HG02884 (cell line): ENCODE measurements at regions not wholly inside any gene's neighbourhood (a gene's known extent, or its start where the extent isn't known, plus 50 kb on each side); places are given as distances from the start of the nearest gene placed in this dataset.

Source experiments
- ATAC-seq: cut with Tn5 transposase; IDR thresholded peaks from one replicate; pipeline ENCODE4 v1.9.1; 2021; ENCODE audit warnings: mild to moderate bottlenecking, moderate library complexity; ENCODE audit not compliant: unreplicated experiment

DNA sequence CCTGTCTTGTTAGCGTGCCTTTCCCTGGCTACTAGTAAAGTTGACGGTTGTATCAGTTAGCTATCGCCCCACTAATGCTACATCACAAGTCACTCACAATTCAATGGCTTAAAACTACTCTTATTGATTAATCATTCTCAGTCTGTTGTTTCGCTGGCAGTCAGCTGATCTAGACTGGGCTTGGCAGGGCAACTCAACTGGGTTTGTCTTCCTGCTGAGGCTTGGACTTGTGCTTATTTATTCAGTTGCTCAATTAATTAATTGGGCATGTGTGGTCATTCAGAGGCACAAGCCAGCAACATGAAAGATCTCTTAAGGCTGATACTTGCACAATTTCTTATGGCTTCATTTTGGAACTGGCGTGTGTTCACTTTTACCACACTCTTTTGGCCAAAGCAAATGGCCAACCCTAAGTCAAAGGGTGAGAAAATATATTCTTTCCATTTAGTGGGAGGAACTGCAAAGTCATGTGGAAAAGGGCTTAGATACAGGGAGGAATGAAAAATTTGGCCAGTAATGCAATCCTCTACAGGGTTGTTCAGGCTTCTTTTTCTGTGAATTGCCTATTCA is 333.5 kb downstream of the GPR37 start:
- ATAC-seq = no peak

DNA sequence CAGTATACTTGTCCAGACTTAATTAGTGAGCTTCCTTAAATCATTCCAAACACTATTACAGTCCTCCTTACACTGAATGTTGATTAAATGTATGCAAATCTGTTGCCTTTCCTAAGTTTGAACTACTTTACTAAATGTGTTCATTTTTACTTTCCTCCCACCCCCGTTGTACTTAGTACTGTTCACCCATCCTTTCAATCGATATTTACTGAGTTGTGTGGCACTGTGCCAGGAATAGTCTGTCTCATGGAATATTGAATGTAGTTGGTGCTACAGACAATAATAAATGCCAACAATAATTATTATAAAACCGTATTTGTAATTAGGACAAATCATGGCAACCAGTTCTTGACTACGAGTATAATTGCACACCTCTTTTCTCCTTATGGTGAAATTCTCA is 335.7 kb downstream of the GPR37 start:
- ATAC-seq = no peak

DNA sequence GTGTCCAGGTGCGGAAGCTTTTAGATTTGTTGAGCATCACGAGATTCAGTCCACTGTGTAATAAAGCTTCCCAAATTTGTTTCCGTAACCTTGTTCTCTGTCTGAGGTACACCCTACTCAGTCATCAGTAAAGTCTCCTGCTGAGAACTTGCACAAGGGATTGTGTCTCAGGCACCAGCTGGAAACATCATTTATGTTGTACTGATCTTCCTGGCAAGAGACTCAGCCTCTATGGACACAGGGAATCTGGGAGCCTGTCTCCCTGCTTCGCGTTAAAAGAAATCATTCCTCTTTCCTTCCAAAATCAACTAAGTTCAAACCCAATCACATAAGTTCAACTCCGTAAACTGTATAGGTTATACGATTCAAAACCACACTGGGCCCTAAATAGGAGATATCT is 336.8 kb downstream of the GPR37 start:
- no peak for ATAC-seq

DNA sequence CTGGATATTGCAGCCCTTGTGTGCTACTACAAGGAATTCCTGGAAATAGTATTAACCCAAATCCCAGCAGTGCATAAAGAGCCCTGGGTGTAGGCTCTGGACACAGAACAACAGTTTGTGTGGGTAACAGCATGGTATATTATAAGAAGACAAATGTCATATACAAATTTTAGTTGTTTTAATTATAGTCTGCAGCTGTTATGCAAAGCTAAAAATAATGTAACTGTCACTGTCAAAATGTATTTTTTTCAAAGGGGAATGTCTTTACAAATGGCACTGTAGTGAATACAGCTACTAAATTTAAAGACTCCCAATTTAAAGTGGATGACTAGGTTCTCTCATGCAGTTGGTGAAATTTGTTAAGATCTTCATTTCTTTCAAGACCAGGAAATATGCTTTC is 339.0 kb downstream of the GPR37 start:
- ATAC-seq = no peak

DNA sequence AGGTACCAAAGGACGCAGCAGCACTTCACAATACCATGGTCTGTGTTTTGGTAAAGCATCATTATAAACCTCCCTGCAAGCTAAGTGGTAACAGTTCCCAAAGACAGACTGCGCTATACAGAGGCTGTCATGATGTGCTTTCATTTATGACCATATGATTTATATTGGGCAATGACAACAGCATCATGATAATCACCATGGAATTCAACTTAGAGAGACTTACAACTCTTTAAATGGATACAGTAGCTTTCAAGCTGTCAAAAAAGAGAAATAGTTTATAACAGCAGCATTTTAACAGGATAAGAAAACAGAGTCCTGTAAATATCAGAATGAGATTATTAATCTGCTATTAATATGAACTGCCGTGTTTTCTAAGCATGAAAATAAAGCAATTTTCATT is 341.7 kb downstream of the GPR37 start:
- ATAC-seq = no peak

DNA sequence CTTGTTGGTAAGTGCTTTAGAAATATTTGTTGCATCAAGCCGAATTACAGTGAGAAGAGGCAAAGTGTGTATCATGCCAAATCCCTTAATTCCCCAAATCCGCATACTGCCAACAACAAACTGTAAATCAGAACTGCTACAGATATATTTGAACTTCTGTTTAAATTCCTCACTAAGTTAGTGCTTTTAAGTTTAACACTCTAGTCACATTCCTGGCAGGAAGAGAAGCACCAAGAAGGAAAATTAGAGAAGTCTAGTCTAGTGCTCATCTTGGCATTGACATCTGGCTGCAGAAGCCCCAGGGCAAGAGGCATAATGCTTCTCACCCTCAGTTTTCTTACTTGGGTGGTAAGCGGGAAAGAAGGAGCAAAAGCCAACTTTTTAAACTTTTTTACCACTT is 343.5 kb downstream of the GPR37 start:
- no peak for ATAC-seq

DNA sequence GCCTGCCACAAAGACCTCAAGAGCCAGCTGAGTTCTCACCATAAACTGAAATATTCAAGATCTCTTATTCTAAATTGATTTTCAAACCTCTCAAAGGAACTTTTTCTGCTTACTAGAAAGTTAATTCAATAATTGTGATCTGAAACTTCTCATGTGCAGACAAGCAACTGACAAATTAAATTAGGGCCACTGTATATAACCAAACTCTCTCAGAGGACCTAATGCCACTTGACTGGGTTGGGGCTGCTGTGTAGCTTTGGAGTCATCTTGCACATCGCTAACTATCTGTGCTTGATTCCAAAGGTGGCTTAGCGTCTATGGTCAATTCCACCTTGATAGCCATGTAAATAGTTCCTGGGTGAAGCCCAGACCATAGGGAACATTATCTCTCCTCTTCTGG is 345.2 kb downstream of the GPR37 start:
- no peak for ATAC-seq

DNA sequence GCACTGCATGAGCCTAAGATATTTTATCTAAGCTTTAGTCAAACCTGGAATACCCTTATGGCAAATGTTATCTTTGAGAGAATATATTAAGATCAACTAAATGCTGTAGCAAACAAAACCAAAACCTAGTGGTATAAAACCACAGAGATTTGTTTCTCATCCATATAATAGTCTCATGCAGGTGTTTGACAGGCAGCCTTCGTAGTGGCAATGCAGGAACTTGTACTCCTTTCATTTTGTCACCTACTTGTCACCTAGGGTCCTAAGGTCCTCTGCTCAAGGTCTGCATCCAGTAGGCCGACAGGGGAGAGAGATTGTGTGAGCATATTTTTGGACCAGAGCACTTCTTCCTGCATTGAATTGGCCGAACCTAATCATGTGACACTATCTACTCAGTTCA is 352.6 kb downstream of the GPR37 start:
- no peak for ATAC-seq

DNA sequence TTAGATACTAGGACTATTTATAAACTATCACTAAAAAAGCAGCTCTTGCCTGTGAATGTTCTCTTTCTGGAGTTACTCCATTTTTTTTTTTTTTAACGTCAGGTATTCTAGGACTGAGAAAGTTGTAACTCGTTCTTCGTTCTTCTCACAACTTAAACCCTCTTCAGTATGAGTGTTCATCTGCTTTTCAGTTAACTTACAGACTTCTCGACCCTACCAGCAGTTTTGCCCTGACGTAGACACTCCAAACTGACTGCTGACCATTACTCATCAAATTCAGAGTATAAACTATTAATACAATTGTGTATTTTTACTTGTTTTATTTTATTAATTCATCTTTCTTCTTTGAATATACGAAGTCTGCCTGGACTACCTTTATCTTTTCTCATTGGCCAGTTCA is 353.1 kb downstream of the GPR37 start:
- ATAC-seq = no peak

DNA sequence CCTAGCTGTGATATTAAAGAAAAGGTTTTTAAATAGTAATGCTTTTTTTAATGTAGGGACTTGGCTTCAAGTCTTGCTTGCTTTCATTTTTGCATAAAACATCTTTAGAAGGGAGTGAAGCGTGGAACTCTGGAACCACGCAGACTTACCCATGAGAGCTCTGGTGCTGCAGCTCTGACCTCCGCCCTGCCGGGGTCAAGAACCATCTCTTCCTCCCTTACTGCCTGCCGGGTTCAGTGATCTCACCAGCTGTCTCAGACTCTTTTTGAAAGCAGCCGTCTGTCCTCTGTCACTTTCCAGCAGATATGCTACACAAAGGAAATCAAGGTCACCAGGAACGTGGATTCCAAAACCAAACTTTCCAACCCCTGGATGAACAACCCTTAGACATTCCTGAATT is 353.8 kb downstream of the GPR37 start:
- ATAC-seq = no peak

DNA sequence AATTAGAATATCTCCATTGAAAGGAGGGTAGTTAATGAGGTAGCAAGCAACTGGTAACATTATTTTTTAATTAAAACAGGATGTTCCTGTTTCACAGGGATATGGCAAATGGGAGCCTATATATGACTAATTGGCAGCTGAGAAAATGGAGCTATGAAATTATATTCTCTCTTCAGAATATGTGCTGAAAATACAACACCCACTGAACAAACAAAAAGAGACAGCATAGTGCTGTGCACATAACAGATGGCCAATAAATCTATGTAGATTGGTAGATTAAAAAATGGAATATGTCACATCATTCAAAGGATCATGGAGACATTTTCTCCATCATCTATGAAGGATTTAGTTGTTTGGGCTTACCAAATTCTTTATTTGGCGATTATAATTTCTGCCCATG is 362.0 kb downstream of the GPR37 start:
- ATAC-seq = no peak

DNA sequence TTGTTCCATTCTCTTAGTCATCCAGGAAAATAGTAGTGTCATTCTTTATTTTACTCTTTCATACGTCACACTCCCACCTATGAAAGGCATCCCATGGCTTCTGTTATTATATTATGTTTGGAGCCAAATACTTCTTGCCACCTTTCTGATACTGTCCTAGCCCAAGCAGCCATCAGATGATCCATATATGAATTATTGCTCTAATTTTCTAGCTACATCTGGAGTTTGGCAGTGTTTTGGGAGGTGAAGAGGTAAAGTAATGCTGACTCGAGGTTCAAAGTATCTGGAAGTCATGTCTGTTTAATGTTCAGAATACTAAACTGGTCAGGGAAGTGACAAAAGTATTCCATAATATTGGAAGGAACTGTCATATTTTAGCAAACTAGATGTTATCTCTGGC is 362.5 kb downstream of the GPR37 start:
- no peak for ATAC-seq

DNA sequence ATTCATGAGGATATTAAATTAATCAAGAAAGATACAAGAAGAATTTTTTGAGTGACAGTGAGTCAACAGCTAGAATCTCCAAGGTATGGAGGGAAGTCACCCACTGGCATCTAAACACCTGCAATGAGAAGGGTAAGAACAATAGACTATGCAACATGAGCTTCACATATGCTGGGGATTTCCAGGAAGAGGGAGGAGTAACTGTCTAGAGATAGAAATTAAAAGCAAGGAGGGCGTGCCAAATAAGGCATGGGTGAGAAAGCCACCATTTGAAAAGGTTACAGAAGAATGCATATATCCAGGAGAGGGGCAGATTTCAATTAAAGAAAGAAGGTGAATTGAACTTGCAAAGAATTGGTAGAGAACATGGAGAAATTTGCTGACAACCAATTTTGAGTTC is 365.7 kb downstream of the GPR37 start:
- ATAC-seq = no peak

DNA sequence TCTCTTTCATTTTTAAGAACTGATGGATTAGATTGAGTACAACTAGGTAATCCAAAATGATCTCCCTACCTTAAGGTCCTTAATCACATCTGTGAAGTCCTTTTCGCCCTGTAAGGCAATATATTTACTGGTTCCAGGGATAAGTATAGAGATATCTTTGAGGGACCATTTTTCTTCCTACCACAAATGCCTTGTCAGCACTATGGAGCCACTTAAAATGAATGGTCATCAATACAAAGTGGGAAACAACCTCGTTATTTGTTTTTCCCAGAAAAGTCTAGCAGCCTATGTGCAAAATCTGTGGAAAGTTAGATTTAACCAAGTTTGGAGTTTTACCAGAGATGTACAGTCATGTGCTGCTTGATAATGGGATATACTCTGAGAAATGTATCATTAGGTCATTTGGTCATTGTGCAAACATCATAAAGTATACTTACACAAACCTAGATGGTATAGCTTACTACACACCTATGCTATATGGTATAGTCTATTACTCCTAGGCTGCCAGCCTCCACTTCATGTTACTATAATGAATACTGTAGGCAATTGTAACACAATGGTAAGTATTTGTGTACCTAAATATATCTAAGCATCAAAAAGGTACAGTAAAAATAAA is 366.2 kb upstream of the TMEM229A start:
- ATAC-seq = no peak

DNA sequence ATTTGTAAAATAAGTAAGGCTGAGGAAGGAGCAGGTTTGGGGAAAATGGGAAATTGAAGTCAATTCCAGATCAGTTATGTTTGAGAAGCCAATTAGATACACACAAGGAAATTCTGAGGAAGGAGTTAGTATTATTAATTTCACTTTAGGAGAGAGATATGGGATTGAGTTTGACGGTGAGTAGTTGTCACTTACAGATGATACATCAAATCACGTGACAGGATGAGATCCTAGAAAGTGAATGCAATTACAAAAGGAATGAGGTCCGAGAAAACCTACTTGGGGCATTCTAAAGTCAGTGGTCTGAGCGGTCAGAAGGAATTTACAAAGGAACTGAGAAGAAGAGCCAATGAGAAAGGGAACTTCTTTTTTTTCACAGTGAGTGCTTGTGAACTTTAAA is 364.3 kb upstream of the TMEM229A start:
- ATAC-seq = no peak

DNA sequence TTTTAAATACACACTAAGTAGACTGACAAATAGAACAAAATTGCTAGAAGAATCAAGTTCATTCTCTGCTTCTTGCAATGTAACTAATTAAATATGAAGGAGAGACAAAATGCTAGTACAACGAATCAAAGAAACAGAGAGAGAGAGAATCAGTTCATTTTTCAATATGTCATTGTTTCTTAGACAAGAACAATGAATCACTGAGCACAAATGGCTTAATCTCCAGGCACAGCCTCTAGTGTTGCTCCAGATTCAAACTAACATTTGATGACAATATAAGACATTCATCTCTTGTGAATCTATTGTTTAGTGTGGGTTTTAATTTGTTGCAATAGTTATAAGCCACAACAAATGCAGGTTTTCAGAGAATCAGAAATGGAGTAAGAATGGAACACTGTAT is 357.4 kb upstream of the TMEM229A start:
- ATAC-seq = no peak

DNA sequence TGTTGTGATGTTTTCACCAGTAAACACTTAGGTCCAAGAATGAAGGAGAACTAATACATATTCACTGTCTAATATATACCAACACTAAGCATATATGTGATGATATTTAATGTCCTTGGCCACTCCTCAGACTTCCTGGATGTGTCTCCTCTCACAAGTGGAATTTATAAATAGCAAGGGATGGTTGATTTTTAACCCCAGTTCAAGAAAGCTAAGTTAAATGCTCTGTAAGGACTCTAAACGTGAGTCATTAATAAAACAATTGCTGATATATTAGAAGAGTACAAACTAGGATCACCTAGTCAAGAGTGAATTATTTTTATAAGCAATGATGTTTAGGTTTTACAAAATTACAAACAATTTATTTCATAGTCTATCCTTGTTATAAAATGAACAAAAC is 355.9 kb upstream of the TMEM229A start:
- no peak for ATAC-seq

DNA sequence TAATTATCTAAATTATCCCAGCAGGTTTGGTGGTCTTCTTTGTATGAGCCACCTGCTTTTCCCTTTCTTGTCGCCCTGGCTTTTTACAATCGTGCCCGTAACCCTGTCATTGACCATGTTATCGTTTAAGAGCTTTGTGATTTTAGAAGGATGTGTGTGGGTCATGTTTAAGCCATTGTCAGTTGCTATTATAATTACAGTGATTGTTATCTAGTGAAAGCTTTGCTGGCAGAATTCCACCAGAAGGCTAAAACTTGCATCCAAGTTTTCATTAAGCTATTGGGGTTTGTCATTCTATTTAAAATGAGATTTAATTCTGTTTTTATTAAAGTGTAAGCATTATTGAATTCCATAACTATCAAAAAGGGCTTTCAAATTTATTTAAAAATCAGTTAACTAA is 354.2 kb upstream of the TMEM229A start:
- no peak for ATAC-seq

DNA sequence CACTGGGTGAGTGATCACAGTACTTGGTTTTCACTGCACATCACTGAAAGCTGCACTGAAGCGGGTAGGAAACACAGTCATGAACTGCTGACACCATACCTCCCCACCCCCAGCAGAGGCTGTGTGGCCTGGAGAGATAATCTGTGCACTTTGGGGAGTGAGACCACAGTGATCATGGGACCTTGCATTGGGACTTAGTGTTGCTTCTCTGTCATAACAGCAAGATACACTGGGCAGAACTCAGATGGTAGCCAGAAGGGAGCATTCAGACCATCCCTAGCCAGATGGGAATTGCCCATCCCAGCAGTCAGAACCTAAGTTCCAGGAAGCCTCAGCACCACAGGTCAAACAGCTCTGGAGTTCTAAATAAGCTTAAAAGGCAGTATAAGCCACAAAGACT is 346.4 kb upstream of the TMEM229A start:
- no peak for ATAC-seq

DNA sequence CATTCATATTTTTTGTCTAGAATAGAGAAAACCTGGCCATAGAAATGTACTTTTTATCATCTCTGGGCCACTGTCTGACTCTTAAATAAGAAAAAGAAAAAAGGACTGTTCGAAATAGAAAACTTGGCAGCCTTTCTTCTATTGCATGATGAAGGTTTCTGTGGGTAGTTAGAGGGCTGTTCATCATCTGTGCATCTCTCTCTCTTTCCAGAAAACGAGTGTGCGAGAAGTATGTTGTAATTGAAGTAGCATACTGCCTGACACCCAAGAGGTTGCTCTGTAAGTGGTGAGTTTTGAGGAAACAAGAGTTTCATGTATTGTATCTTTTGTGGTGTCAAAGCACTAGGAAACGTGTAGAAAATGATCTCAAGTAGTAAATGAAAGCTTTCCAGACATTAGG is 343.2 kb upstream of the TMEM229A start:
- no peak for ATAC-seq

DNA sequence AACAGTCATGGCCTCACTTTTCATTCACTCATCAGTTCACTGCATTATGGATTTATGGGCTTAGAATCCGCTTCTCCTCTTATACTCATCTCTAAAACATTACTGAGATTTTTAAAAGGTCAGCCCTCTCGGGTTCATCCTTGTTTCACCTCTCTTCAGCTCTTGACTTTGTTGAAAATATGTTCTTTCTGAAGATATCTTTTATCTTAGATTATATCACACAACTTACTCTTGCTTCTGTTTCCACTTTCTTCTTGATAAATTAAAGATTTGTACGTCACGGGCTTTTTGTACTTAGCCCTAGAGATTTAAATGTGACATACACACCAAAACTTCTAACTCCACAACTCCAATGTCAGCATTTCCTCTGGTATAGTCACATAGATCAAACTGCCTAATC is 342.5 kb upstream of the TMEM229A start:
- no peak for ATAC-seq

DNA sequence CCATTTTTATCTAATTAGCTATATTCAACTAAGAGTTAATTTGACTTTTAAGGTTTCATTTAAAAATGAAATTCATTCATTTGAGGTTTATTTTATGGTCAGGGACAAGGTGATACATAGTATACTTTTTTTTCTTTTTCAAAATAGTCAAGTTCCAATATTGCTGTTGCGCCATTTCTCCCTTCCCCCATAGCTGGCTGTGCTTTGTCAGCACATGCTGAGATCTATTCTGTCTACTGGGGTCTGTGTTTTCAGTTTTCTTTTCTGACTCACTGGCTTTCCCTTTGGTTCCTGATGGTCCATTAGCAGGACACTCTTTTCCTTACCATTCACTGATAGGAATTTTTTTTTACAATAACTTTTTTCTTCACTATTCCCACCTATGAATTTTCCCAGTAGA is 336.4 kb upstream of the TMEM229A start:
- no peak for ATAC-seq

DNA sequence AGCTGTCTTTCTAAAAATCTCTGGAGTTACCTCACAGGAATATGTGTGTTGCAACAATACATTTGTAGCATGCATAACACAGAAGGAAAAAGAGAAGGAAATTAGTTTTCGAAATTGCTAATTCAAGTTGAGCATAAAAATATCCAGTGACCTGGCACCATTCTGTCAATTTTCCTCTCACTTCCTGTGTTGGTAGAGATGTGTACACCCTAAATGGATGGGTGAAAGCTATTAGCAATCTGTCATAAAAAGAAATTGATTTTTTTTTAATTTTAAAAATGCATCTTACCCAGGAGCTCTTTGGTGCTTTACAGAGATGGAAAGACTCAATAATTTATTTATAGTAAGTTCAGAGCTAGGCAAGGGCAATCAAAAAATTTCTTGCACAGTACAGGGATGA is 333.3 kb upstream of the TMEM229A start:
- no peak for ATAC-seq
